Activated CD8-positive, alpha-beta memory T cell treated with anti-CD3 and anti-CD28 coated beads for 24 hours (primary cell): ENCODE measurements at regions not wholly inside any gene's neighbourhood (a gene's known extent, or its start where the extent isn't known, plus 50 kb on each side); places are given as distances from the start of the nearest gene placed in this dataset.

Experiments used
- DNase-seq: peaks from one replicate; pipeline ENCODE4 v3.0.0-alpha.2; 2020

DNA sequence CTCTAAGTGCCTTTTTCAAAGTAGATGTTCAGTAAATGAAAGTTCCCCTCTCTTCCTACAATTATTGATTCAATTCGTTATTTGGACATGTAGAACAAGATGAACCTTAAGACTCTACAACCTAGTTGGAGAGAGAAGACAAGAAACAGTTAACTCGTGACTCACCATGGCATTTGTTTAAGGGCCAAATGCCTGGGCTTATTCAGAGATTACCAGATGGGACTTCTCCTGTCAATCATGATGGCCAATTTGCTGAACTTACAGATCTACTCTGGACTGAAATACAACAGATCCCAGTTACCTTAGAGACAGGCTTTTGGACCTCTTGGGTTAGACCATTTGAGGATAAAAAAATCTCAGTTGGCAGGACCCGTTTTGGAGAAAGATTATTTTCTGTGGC lies 93.5 kb downstream of the C1orf94 start:
- DNase-seq = no peak

DNA sequence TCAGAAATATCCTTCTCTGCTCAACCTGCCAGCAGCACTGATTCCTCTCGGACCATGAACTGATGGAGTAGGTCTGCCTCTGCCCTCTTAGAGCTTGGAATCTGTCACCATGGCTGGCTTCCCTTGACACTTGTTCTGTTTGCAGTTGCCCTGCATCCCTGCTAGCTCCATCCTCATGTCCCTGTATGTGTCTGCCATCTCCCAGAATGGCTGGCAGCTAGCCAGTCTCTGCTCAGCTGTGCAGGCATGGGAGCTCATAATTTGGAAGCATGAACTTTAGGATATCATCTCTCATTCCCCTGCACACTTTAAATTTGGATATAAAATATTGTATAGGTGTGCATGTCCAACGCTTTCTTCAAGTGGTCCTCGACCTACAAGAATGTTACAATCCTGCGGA lies 95.4 kb downstream of the C1orf94 start:
- no peak for DNase-seq

DNA sequence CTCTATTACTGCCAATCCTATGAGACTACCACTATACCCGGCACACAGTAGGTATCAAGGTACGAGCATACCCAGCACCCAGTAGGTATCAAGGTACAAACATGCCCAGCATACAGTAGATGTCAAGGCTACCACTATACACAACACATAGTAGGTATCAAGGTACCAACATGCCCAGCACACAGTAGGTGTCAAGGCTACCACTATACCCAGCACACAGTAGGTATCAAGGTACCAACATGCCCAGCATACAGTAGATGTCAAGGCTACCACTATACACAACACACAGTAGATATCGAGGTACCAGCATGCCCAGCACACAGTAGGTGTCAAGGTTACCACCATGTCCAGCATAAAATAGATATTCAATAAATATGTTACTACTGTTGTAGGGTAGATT lies 98.4 kb downstream of the C1orf94 start:
- no peak for DNase-seq

DNA sequence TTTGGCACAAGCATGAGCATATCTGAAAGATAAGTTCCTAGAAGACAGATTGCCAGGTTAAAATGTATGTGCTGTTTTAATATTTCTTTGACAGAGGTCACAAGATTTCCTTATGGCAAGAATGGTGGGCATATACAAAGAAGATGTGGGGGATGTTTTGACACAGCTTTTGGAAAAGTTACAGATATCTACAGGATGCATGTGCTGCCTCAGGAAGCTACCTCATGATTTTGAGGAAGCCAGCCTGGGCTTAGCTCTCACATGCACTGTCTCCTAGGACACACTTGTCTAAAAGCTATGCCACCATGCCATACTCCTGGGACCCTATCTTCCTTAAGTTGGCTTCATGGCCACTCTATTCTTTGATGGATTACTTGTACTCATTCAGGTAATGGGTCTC lies 99.9 kb downstream of the C1orf94 start:
- DNase-seq = no peak

DNA sequence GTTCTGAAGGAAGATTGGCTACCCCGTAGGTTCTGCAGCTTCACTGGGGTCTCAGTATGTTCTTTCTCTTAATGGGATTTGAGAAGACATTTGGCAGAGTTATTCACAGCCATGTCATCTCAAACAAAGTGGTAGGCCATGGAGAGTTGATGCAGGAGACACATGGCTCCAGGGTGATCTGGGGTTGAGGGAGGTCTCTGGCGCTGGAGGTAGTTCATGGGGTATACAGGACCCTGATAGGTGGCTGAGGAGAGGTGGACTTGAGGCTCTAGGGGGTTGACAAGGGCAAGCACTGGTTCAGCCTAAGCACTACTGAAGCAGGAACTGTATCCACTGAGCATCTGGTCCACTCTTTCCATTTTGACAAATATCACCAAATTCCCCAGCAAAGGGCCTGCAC lies 100.4 kb downstream of the C1orf94 start:
- no peak for DNase-seq

DNA sequence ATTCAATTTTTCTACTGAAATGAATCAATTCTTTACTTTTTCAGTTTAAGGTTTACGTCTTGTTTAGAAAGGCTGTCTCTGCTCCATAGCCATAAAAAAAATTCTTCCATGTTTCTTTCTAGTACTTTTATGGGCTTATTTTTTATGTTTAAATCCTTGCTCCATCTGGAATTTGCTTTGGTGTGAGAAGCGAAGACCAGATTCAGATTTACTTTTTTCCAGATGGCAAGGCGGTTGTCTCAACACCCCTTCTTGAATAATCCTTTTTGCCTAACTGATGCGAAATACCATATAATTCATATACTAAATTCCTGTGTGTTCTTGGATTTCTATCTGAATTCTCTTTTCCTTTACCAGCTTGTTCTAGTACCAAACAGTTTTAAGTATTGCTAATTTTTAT lies 101.5 kb downstream of the C1orf94 start:
- no peak for DNase-seq

DNA sequence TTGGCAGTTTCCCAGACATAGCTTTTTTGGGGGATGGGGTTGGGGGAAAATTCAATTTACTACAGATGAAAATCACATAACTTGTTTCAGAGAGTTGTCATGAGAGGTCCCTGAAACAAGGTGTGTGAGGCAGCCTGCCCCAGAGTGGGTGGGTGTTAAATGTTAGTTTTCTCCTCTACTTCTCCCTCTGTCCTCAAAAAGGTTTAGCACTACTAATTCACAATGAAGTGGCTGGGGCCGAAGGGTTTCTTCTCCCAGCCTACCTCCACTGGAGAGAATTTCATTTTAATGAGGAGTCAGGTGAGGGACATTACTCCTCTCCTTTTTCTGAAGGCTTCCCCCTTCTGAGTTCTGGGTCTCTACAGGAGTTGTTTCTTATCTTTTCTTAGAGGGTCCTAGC lies 103.3 kb downstream of the C1orf94 start:
- no peak for DNase-seq

DNA sequence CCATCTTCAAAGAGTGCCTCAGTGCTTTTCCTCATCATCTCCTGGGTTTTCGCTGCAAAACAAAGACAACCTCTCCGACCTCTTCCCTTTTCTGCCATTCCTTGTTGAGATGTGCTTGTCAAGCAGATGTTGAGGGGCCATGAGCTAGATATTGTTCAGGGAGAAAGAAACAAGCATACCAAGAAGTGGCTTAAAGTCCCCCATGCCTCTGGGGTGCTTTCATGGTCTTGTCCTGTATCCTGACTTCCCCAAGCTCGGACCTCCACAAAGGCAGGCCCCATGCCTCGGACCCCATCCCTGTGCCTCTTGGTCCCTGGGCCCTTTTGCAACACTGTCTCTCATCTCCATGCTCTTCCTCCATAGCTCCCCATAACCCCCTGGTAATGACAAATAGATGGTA lies 103.8 kb downstream of the C1orf94 start:
- no peak for DNase-seq

DNA sequence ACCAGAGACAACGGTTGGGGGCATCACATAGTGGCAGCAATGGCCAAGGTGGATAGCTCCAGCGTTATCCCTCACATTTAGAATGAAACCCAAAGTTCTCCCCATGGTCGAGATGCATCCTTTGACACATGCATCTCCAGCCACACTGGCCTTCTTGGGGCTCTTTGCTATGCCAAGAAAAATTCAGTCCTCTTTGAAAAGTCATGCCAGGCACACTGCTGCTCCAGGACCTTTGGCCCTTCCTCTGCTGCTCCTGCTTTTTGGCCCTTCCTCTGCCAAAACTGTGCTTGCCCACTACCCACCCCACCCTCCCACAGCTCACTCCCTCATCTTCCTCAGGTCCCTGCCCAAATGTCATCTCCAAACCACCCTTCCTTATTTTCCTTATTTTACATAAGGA lies 106.4 kb downstream of the C1orf94 start:
- DNase-seq = no peak

DNA sequence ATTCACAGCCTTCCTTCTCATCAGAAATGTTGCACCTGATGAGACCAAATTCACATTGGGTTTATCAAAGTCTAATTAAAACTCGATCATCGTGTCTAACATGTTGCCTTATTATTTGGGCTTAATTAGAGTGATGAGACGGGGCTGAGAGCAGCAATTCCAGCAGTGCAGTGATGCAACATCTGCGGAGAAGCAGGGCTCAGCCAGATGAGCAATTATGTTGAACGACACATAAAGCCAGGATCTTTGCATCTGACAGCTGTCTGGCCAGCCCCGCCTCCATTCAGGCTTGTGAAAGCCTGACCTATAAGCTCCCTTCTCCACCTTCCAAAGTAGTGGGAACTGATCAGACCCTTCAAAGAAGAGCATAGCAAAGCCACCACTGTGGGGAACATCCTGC lies 109.8 kb downstream of the C1orf94 start:
- no peak for DNase-seq

DNA sequence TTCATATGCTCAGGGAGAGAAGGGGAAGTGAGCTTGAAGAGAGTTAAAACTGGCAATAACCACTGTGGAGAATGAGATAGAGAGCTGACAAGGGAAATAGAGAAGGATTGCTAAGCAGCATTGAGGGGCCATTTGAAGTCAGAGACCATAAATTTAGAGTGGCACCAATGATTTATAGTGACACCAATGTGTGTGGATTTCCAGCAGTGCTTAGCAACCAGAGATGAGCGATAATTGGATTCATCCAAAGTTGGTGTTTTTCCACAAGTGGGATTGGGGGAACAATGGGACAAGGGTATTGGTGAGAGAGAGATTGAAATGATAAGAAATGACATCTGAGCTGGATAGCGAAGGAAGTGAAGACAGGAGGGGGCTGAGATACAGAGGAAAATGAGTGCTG lies 114.1 kb downstream of the C1orf94 start:
- DNase-seq = no peak

DNA sequence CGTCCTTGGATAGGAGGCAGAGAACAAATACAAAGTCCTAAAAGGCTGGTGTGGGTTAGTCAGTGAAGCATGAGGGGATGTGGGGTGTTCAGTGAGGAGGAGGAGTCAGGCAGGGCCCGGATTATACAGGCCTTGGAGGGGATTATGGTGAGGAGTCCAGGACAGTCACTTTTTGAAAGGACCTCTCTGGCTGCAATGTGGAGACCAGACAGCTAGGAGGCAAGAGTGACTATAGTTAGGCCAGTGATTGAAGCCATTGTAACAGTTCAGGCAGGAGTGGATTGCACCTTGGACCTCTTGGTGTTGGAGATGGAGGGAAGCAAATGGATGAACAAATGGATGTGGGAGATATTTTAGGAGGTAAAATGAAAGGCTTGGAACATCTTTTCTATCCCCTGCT lies 115.8 kb downstream of the C1orf94 start:
- no peak for DNase-seq

DNA sequence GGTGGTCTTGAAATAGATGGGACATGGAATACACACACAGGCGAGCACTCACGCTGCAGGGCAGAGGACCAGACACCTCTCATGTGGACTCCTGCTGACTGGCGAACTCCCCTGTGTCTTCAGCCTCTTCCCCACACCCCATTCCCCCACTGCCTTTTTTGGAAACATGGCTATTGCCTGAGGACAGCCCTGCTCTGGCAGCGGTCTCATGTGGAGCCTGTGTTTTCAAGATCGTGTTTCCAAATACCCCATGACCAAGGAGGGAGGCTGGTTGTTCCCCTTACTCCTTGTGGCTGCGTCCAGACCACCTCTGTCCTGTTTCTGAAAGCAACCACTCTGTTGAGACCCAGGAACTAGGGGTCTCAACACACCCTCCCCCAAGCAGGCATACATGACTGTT lies 119.4 kb downstream of the C1orf94 start:
- no peak for DNase-seq

DNA sequence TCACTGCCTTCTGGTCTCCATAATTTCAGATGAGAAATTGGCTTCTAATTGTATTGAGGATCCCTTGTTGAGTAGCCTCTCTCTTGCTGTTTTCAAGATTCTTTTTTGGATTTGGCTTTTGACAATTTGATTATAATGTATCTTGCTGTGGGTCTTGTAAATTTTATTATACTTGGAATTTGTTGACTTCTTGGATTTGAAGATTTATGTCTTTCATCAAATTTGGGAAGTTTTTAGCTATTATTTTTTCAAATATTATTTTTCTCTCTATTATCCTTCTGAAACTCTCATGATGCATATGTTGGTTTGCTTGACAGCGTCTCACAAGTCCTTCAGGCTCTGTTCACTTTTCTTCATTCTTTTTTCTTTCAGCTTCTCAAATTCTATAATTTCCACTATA lies 126.1 kb downstream of the C1orf94 start:
- no peak for DNase-seq

DNA sequence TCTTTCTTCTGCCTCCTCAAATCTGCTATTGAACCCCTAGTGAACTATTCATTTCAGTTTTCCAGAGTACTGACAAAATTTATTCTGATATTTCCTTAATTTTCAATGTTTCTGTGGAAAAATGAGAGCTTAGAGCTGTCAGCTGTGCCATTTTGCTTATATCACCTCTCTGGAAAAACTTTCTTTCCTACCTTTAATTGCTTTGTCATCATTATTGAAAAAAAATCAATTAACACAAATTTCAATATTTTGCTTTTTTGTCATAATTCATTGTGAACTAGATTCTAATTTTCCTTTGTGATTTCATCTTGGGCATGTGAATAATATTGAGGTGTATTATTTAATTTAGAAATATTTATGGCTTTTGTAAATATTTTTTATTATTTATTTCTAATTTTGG lies 126.5 kb downstream of the C1orf94 start:
- no peak for DNase-seq

DNA sequence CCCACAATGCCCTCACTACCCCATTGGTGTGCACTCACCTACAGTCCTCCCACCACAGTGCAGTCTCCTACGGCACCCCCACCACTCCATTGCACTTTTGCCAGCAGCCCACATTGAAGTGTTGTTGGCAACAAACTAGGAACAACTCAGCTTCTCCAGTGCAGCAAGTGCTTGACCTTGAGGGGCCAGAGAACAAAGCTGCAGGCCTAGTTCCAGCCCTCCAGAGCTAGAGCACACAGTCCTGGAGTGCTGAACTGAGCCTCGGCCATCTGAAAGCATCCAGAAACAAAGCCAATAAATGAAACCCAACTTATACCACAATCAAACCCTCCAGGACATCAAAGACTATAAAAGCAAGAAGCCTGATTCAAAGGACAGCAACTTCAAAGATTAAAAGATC lies 129.9 kb downstream of the C1orf94 start:
- DNase-seq = no peak

DNA sequence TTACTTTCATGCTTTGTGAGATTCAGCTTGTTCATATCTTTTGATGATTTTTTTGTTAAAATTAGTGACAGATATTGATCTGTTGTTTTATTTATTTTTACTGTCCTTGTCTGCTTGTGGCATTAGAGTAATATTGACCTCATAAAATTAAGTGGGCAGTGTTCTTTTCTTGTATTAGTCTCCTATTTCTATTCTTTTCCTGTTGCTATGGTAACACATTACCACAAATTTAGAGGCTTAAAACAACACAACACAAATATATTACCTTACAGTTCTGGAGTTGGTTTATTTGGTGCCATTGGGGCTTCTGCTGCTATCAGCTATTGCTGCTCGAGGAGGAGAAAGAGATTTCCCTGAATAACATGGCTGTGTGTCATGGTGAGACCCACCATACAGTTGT lies 135.7 kb downstream of the C1orf94 start:
- no peak for DNase-seq

DNA sequence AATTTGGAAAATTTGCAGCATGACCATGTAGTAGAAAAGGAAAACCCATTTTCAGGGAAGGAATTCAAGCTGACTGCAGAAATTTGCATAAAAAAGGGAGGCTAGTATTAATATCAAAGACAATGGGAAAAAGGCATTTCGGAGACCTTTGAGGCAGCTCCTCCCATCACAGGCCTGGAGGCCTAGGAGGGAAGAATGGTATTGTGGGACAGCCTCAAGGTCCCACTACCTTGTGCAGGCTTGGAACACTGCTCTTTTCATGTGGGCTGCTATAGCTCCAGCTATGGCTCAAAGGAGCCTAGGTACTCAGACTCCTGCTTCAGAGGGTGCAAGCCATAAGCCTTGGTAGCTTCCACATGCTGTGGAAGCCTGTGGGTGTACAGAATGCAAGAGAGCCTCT lies 139.3 kb downstream of the C1orf94 start:
- no peak for DNase-seq

DNA sequence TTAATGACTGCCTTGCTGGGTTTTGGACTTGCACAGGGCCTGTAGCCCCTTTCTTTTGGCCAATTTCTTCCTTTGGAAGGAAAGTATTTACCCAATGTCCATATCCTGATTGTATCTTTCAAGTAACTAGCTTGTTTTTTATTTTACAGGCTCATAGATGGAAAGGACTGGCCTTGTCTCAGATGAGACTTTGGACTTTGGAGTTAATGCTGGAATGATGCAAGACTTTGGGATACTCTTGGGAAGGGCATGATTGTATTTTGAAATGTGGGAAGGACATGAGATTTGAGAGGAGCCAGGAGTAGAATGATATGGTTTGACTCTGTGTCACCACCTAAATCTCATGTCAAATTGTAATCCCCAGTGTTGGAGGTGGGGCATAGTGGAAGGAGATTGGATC lies 140.1 kb downstream of the C1orf94 start:
- no peak for DNase-seq

DNA sequence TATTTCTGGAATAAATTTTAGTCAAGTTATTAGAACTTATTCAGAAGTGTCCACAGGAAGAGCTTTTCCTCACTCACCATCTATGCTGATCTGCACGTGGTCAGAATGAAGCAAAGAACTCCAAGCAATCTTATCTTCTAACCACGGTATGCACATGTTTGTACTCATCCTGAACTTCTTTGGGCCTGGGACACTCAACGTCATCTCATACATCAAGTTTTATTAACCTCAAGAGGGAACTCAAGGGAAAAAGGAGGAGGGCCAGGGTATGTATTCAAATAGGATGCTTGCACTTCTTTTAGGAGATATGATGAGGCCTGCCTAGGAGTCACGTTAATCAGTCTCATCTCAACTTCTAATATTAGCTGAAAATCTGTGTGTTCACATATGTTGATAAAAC lies 142.5 kb downstream of the C1orf94 start:
- no peak for DNase-seq

DNA sequence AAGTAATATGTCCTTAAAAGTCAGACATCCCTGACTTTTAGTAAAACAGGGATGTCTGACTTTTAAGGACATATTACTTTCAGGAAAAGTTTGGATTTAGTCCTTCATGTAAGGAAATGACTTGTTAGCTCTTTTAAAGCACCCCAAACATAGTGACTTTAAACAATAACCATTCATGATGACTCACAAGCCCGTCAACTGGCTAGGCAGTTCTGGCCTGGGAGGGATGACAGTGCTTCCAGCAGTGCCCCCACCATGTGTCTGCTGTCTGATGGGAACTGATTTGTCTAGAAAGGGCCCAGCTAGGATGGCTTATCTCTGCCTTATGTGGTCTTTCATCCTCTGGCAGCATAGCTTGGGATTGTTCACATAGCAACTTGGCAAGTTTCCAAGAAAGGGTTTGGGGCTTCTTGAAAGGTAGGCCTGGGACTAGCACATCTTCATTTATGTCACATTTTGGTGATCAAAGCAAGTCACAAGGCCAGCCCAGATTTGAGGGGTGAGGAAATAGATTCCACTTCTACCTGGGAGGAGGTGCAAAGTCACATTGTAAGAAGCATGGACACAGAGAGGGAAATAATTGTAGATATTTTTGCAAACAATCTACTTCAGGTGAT lies 143.5 kb downstream of the C1orf94 start:
- DNase-seq = no peak

DNA sequence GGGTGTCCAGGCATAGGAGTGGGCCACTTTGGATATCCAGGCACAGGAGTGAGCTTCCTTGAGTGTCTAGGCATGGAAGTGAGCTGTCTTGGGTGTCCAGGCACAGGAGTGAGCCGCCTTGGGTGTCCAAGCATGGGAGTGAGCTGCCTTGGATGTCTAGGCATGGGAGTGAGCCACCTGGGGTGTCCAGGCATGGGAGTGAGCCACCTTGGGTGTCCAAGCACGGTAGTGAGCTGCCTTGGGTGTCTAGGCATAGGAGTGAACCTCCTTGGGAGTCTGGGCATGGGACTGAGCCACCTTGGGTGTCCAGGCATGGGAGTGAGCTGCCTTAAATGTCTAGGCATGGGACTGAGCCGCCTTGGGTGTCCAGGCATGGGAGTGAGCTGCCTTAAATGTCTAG lies 146.3 kb downstream of the C1orf94 start:
- no peak for DNase-seq

DNA sequence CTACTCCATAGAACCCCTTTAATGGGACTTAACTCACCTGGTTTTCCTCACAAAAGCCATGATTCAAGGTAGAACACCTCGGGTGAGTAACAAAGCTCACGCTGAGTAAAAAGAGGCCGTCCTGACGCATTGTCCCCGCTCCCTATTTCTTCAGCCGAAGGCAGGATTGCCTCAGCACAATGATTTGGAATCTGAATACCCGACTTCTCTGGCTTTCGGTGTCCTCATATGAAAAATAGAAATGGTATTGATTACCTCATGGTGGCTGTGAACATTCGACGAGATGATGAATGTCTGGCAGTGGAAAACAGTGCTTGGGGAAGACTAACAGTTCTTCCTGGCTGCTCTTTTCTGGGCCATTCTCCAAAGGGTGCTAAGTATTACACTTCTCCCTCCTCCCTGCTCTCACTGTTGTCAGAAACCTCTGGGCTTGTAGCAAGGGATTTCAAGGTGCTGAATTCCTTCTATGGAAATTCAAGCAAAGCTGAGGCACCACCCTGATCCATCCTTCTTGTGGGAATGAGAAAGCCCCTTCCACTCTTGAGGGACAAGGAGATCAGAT lies 148.3 kb downstream of the C1orf94 start:
- no peak for DNase-seq

DNA sequence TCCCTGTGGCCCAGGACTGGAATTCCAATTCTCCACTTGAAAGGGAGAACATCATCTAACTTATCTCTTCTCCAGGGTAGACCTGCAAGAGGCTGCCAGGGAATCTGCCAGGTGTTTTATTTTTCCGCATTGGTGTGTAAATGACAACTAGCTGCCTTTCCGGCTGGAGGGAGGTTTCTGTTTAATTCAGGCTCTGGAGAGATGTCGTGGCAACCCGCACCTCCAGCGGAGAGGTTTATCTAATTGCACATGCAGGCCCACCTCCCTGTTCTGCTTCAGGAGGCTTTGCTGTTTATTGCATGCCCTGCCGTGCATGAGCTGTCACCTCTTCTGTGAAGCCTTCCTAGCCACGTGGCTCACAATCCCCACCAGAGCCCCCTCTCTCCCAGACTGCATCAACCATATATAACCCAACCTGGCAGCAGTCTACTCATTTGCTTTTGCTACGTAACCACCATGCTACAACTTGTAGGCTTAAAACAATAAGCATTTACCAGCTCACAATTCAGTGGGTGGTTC lies 151.6 kb downstream of the C1orf94 start:
- no peak for DNase-seq

DNA sequence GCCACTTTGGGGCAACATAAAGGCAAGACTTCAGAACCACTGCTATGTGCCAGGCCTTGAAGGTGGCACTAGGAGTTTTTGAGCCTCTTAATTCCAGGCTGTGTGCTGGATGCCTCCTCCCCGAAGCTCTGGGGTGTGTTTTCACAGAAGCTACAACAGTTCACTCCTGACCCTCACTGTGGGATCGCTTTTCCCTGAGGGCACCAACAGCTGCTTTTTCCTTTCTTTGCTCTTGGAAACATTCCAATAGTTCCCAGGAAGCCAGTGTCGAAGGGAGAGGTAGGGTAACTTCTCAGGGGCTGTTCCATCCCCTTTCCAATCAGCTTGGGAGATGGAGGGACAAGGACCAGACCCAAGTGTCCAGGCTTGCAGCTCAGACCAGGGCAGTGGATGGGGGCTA lies 153.4 kb downstream of the C1orf94 start:
- DNase-seq = no peak
